Keratinocyte (primary cell): ENCODE measurements at regions not wholly inside any gene's neighbourhood (a gene's known extent, or its start where the extent isn't known, plus 50 kb on each side); places are given as distances from the start of the nearest gene placed in this dataset.

ENCODE experiments used
- CTCF ChIP-seq, 3 experiments: IDR thresholded peaks in 1 of 3; conservative IDR thresholded peaks in 1 of 3; optimal IDR thresholded peaks in 1 of 3; 2 replicates in 2 of 3; 3 replicates in 1 of 3; pipeline versions ENCODE3 to v1.5.1; 2011; ENCODE audit warnings: low read length in 3 of 3, mild to moderate bottlenecking in 3 of 3, moderate library complexity in 2 of 3, control low read depth in 1 of 3, inconsistent platforms in 1 of 3; ENCODE audit not compliant: insufficient read depth in 2 of 3; ENCODE audit errors: extremely low read depth in 1 of 3
- EZH2 ChIP-seq: IDR thresholded peaks from one replicate; pipeline ENCODE4 v1.6.1; 2012; ENCODE audit warnings: inconsistent platforms, mild to moderate bottlenecking, low read length, moderate library complexity

- TF ChIP-seq EZH2 (no peak), CTCF (optimal IDR thresholded peaks at IDR 0.05 in 1 of 3, IDR thresholded peaks at IDR 0.05 in 1 of 3, conservative IDR thresholded peaks at IDR 0.05 in 1 of 3; ENCODE audit: extremely low read depth in 1 of 3, insufficient read depth in 2 of 3, low read length in 3 of 3) (no peak)
These were observed 50.4 kb upstream of the EPAS1 start for GRCh38 chr2:46246790-46247189.
